A673 (cell line): ENCODE measurements at regions not wholly inside any gene's neighbourhood (a gene's known extent, or its start where the extent isn't known, plus 50 kb on each side); places are given as distances from the start of the nearest gene placed in this dataset.

Experiments
- BruUV-seq: library from RNA; stranded (reverse); fragments of 400-500 nt; replicated peaks from 2 replicates; lab custom pipeline; 2021; lab: Mats Ljungman, UMichigan
- CTCF ChIA-PET: fragments of 300-600 bp; sonication (Branson Sonifier 250); formaldehyde crosslinking; loops from one replicate; lab custom pipeline; 2022; ENCODE audit warnings: antibody characterized with exemption; lab: Charles Lee
- POLR2A ChIA-PET: fragments of 300-600 bp; sonication (Branson Sonifier 250); formaldehyde crosslinking; loops from one replicate; lab custom pipeline; 2022; ENCODE audit warnings: antibody characterized with exemption; ENCODE audit not compliant: low non-redundant PET; lab: Charles Lee
- DNase-seq: peaks from one replicate; pipeline ENCODE4 v3.0.0-alpha.2; 2015; ENCODE audit warnings: low spot score
- H3K27ac ChIP-seq: fragments of 200-600 bp; sonication (generic); 2 replicates; pipeline ENCODE4 v1.5.1; 2016; ENCODE audit warnings: mixed run types, low read depth, mild to moderate bottlenecking, mixed read lengths, antibody characterized with exemption, low read length; ENCODE audit not compliant: poor library complexity, severe bottlenecking
- H3K27me3 ChIP-seq: fragments of 200-600 bp; sonication (generic); replicated peaks from 2 replicates; pipeline ENCODE4 v1.6.1; 2017; ENCODE audit warnings: mixed run types, low read depth, mild to moderate bottlenecking, mixed read lengths, antibody characterized with exemption, low read length; ENCODE audit not compliant: insufficient read depth, poor library complexity
- H3K36me3 ChIP-seq: fragments of 200-600 bp; sonication (generic); 2 replicates; pipeline ENCODE4 v1.6.1; 2016; ENCODE audit warnings: mixed run types, mild to moderate bottlenecking, mixed read lengths, antibody characterized with exemption, low read length; ENCODE audit not compliant: insufficient read depth, poor library complexity, severe bottlenecking
- H3K4me1 ChIP-seq: fragments of 200-600 bp; sonication (generic); 2 replicates; pipeline ENCODE4 v1.6.1; 2017; ENCODE audit warnings: mixed run types, mild to moderate bottlenecking, mixed read lengths, antibody characterized with exemption, low read length; ENCODE audit not compliant: insufficient read depth, poor library complexity, severe bottlenecking
- H3K4me3 ChIP-seq: fragments of 200-600 bp; sonication (generic); 2 replicates; pipeline ENCODE4 v1.5.1; 2016; ENCODE audit warnings: low read depth, mixed run types, mild to moderate bottlenecking, mixed read lengths, low read length; ENCODE audit not compliant: poor library complexity, severe bottlenecking
- H3K9me3 ChIP-seq: fragments of 200-600 bp; sonication (generic); 2 replicates; pipeline ENCODE4 v1.6.1; 2016; ENCODE audit warnings: mixed run types, low read depth, mild to moderate bottlenecking, mixed read lengths, antibody characterized with exemption, low read length; ENCODE audit not compliant: poor library complexity, severe bottlenecking
- CTCF ChIP-seq: fragments of 300-800, 200-600 bp; sonication (generic); conservative IDR thresholded peaks from 2 replicates; pipeline ENCODE4 v1.5.1; 2017; ENCODE audit warnings: low read depth, mild to moderate bottlenecking, antibody characterized with exemption, low read length, moderate library complexity, mixed read lengths
- EZH2 ChIP-seq: fragments of 200-600 bp; sonication (generic); IDR thresholded peaks from 2 replicates; pipeline ENCODE4 v1.6.1; 2017; ENCODE audit warnings: borderline replicate concordance, low read depth, mild to moderate bottlenecking, mixed read lengths, antibody characterized with exemption, low read length; ENCODE audit not compliant: poor library complexity, severe bottlenecking
- intact Hi-C: fragments of 100-400 bp; cut with micrococcal nuclease; formaldehyde crosslinking; loops from one replicate; pipeline ENCODE4 v1.10.0; 2022; ENCODE audit not compliant: unreplicated experiment

- no peak overlapping the region for H3K4me3 ChIP-seq
- no peaks in the 10 kb centered on the region for H3K36me3 ChIP-seq
- H3K27ac ChIP-seq, result no peak overlapping the region
- no peaks in the 10 kb centered on the region for H3K4me1 ChIP-seq
- intact Hi-C loops, result no loop called here
- ChIA-PET POLR2A (no interaction called here), CTCF (no interaction called here)
- no peak for DNase-seq
- no peak for TF ChIP-seq CTCF
- no peak for TF ChIP-seq EZH2
- H3K9me3 ChIP-seq, result no peaks in the 10 kb centered on the region
- BruUV-seq, result no TSS peak
- H3K27me3 ChIP-seq, result no peaks in the 10 kb centered on the region
Measured at GRCh38 chr4:123708902-123709301, 312.3 kb downstream of the SPRY1 start.

GRCh38 chr4:123709336-123709735, 312.7 kb downstream of the SPRY1 start:
- Histone ChIP-seq H3K4me1 (no peaks in the 10 kb centered on the region), H3K27me3 (no peaks in the 10 kb centered on the region), H3K4me3 (no peak overlapping the region), H3K9me3 (no peaks in the 10 kb centered on the region), H3K27ac (no peak overlapping the region), H3K36me3 (no peaks in the 10 kb centered on the region)
- no TSS peak for BruUV-seq
- intact Hi-C loops, result no loop called here
- TF ChIP-seq CTCF (no peak), EZH2 (no peak)
- ChIA-PET POLR2A (no interaction called here), CTCF (no interaction called here)
- DNase-seq, result peak; percentile 19

GRCh38 chr4:123731035-123731434, 334.4 kb downstream of the SPRY1 start:
- CTCF ChIA-PET, result no interaction called here
- no peaks in the 10 kb centered on the region for H3K27me3 ChIP-seq
- no peaks in the 10 kb centered on the region for H3K4me1 ChIP-seq
- no peak for TF ChIP-seq EZH2
- no peak for TF ChIP-seq CTCF
- H3K9me3 ChIP-seq, result no peaks in the 10 kb centered on the region
- intact Hi-C loops, result no loop called here
- H3K4me3 ChIP-seq, result no peak overlapping the region
- POLR2A ChIA-PET, result no interaction called here
- no TSS peak for BruUV-seq
- DNase-seq, result no peak
- H3K36me3 ChIP-seq, result no peaks in the 10 kb centered on the region
- H3K27ac ChIP-seq, result no peak overlapping the region
